A673 (cell line): ENCODE measurements at regions not wholly inside any gene's neighbourhood (a gene's known extent, or its start where the extent isn't known, plus 50 kb on each side); places are given as distances from the start of the nearest gene placed in this dataset.

Source experiments
- EZH2 ChIP-seq: fragments of 200-600 bp; sonication (generic); IDR thresholded peaks from 2 replicates; pipeline ENCODE4 v1.6.1; 2017; ENCODE audit warnings: borderline replicate concordance, low read depth, mild to moderate bottlenecking, mixed read lengths, antibody characterized with exemption, low read length; ENCODE audit not compliant: poor library complexity, severe bottlenecking
- TF ChIP-seq, protein P1 (sequence below): fragments of 300-800, 200-600 bp; sonication (generic); conservative IDR thresholded peaks from 2 replicates; pipeline ENCODE4 v1.5.1; 2017; ENCODE audit warnings: low read depth, mild to moderate bottlenecking, antibody characterized with exemption, low read length, moderate library complexity, mixed read lengths

DNA sequence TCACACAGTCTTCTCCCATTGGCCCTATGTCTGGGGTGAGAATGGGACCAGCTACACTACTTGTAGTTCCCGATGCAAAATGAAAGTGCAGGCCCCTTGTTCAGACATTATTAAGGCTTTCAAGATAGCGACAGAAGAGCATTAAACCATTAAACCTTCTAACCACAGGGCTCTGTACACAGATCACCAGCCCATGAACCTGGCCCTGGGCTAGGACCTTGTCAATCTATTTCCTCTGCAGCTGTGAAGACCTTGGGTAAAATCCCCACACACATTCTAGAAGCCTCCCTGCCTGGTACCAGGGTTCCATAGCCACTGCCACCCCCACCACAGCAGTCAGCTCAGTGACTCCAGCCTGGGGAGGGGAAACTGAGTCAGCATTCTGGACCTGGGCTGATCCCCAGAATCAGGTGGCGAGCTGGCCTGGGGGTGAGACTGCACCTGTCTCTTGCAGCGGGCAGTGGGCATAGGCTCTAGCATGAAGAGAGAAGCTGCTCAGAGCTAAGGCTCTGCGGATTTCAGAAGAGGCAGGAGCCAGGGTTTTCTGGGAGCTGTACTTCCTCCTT, 119.7 kb upstream of the LHX1 start:
- TF ChIP-seq, protein P1, sequence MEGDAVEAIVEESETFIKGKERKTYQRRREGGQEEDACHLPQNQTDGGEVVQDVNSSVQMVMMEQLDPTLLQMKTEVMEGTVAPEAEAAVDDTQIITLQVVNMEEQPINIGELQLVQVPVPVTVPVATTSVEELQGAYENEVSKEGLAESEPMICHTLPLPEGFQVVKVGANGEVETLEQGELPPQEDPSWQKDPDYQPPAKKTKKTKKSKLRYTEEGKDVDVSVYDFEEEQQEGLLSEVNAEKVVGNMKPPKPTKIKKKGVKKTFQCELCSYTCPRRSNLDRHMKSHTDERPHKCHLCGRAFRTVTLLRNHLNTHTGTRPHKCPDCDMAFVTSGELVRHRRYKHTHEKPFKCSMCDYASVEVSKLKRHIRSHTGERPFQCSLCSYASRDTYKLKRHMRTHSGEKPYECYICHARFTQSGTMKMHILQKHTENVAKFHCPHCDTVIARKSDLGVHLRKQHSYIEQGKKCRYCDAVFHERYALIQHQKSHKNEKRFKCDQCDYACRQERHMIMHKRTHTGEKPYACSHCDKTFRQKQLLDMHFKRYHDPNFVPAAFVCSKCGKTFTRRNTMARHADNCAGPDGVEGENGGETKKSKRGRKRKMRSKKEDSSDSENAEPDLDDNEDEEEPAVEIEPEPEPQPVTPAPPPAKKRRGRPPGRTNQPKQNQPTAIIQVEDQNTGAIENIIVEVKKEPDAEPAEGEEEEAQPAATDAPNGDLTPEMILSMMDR = no peak
- TF ChIP-seq EZH2 = no peak
